ENCODE measurements at regions not wholly inside any gene's neighbourhood (a gene's known extent, or its start where the extent isn't known, plus 50 kb on each side); places are given as distances from the start of the nearest gene placed in this dataset.

- no peak for TF ChIP-seq CTCF (IDR thresholded peaks at IDR 0.05)
- TF ChIP-seq EP300 (IDR thresholded peaks at IDR 0.05), result no peak
- Histone ChIP-seq H3K36me3 (no peaks in the 10 kb centered on the region), H3K4me3 (no peak overlapping the region), H3K27ac (no peak overlapping the region), H3K27me3 (no peaks in the 10 kb centered on the region), H3K4me1 (no peaks in the 10 kb centered on the region), H3K9me3 (no peaks in the 10 kb centered on the region)
- WGBS, 5 donors, result 67 to 83% (median 78%) methylated on average over 2 of the region's 2 CpGs
- intact Hi-C loops (cut with DNase I; ENCODE audit: low total_unique reads), result no loop called here
- no peak for DNase-seq
Measured at GRCh38 chr6:4187480-4187879, 52.1 kb upstream of the ECI2 start.

GRCh38 chr6:4186385-4186784 is 51.0 kb upstream of the ECI2 start:
- 90 to 95% (median 92%) methylated on average over 4 of the region's 4 CpGs for WGBS, 5 donors

DNA sequence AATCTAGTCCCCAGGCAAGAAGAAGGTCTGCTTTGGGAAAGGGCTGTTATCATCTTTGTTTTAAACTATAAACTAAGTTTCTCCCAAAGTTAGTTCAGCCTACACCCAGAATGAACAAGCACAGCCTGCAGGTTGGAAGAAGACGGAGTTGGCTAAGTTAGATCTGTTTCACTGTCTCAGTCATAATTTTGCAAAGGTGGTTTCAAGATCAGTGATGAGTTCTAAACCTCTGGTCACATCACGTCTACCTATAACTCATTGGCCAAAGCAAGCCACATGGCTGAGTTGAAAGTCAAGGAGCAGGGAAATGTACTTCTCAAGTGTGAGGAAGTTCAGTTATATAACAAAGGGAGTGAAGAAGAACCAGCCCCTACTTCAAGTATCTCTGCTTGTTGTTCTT is 50.5 kb upstream of the ECI2 start:
- TF ChIP-seq CTCF (IDR thresholded peaks at IDR 0.05) (no peak), POLR2AphosphoS5 (IDR thresholded peaks at IDR 0.05) (no peak), EP300 (IDR thresholded peaks at IDR 0.05) (no peak), POLR2A (IDR thresholded peaks at IDR 0.05) (no peak)
- H3K4me1 ChIP-seq, result no peaks in the 10 kb centered on the region
- no peak overlapping the region for H3K4me3 ChIP-seq
- H3K9me3 ChIP-seq, result no peaks in the 10 kb centered on the region
- no peaks in the 10 kb centered on the region for H3K36me3 ChIP-seq
- WGBS, 5 donors, result 82 to 92% (median 85%) methylated on average over 2 of the region's 2 CpGs
- intact Hi-C loops (cut with DNase I; ENCODE audit: low total_unique reads), result no loop called here
- no peak for DNase-seq
- H3K27ac ChIP-seq, result no peak overlapping the region
- H3K27me3 ChIP-seq, result no peaks in the 10 kb centered on the region

More at GRCh38 chr6:4186385-4186784, 51.0 kb upstream of the ECI2 start:
- DNase-seq, result no peak
- no peaks in the 10 kb centered on the region for H3K9me3 ChIP-seq
- no peak overlapping the region for H3K27ac ChIP-seq
- no peaks in the 10 kb centered on the region for H3K36me3 ChIP-seq
- no peak overlapping the region for H3K4me3 ChIP-seq
- no peaks in the 10 kb centered on the region for H3K4me1 ChIP-seq
- H3K27me3 ChIP-seq, result no peaks in the 10 kb centered on the region
- TF ChIP-seq POLR2AphosphoS5 (IDR thresholded peaks at IDR 0.05) (no peak), CTCF (IDR thresholded peaks at IDR 0.05) (no peak), EP300 (IDR thresholded peaks at IDR 0.05) (no peak), POLR2A (IDR thresholded peaks at IDR 0.05) (no peak)
- intact Hi-C loops (cut with DNase I; ENCODE audit: low total_unique reads), result no loop called here

DNA sequence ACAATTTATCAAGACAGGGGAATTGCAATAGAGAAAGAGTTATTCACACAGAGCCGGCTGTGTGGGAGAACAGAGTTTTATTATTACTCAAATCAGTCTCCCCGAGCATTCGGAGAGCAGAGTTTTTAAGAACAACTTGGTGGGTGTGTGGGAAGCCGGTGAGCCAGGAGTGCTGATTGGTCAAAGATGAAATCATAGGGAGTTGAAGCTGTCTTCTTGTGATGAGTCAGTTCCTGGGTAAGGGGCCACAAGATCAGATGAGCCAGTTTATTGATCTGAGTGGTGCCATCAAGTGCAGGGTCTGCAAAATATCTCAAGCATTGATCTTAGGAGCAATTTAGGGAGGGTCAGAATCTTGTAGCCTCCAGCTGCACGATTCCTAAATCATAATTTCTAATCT is 50.0 kb upstream of the ECI2 start:
- Histone ChIP-seq H3K4me1 (no peaks in the 10 kb centered on the region), H3K4me3 (no peak overlapping the region), H3K9me3 (no peaks in the 10 kb centered on the region), H3K27ac (no peak overlapping the region), H3K36me3 (no peaks in the 10 kb centered on the region), H3K27me3 (no peaks in the 10 kb centered on the region)
- TF ChIP-seq EP300 (IDR thresholded peaks at IDR 0.05) (no peak), CTCF (IDR thresholded peaks at IDR 0.05) (no peak), POLR2AphosphoS5 (IDR thresholded peaks at IDR 0.05) (no peak), POLR2A (IDR thresholded peaks at IDR 0.05) (no peak)
- intact Hi-C loops (cut with DNase I; ENCODE audit: low total_unique reads), result no loop called here
- 82 to 90% (median 86%) methylated on average over 5 of the region's 5 CpGs for WGBS, 5 donors
- DNase-seq, result no peak

Small RNAs in the stretch of these regions (small RNA-seq; reads per million reads assigned to genes)
- gene AL133393.1, result 0 reads per million in 4 donors
- 29.7 to 85.6 (median 33.9) reads per million in 4 donors for gene RNA5SP202

All from stomach (tissue), 8 donors.